ENCODE measurements at regions not wholly inside any gene's neighbourhood (a gene's known extent, or its start where the extent isn't known, plus 50 kb on each side); places are given as distances from the start of the nearest gene placed in this dataset.
"Not testable (repeated sequence)": the region's sequence is repeated elsewhere in the genome, so short reads cannot be mapped to it uniquely, and the experiment has no call there.

DNA sequence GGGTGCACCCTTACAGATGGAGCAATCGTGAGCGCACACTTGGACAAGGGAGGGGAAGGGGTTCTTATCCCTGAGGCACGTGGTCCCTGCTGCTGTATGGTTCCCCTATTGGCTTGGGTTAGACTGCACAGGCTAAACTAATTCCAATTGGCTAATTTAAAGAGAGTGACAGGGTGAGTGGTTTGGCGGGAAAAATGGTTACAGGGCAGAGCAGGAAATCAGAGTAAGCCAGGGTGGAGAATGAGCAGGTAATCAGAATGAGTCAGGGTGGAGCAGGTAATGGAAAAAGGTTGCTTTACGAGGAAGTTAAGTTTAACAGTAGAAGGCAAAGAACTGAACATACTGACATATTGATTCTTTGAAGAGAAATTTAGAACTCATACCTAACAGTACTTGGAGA, 49.8 kb upstream of the ST3GAL6 start:
- TF ChIP-seq, protein P1, sequence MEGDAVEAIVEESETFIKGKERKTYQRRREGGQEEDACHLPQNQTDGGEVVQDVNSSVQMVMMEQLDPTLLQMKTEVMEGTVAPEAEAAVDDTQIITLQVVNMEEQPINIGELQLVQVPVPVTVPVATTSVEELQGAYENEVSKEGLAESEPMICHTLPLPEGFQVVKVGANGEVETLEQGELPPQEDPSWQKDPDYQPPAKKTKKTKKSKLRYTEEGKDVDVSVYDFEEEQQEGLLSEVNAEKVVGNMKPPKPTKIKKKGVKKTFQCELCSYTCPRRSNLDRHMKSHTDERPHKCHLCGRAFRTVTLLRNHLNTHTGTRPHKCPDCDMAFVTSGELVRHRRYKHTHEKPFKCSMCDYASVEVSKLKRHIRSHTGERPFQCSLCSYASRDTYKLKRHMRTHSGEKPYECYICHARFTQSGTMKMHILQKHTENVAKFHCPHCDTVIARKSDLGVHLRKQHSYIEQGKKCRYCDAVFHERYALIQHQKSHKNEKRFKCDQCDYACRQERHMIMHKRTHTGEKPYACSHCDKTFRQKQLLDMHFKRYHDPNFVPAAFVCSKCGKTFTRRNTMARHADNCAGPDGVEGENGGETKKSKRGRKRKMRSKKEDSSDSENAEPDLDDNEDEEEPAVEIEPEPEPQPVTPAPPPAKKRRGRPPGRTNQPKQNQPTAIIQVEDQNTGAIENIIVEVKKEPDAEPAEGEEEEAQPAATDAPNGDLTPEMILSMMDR (conservative IDR thresholded peaks at IDR 0.05 in 1 of 2, IDR thresholded peaks at IDR 0.05 in 1 of 2; ENCODE audit: extremely low read depth in 1 of 2, insufficient read depth in 1 of 2, low read depth in 1 of 2, low read length in 2 of 2) = not testable (repeated sequence)
- TF ChIP-seq EZH2 (IDR thresholded peaks at IDR 0.05; ENCODE audit: borderline replicate concordance, low read length) = not testable (repeated sequence)

Data from mammary epithelial cell (primary cell).